Thyroid gland (tissue), 4 donors: ENCODE measurements at regions not wholly inside any gene's neighbourhood (a gene's known extent, or its start where the extent isn't known, plus 50 kb on each side); places are given as distances from the start of the nearest gene placed in this dataset.

Experiments
- DNase-seq, 2 donors: peaks; one replicate each; pipeline ENCODE4 v3.0.0-alpha.2; 2019
- H3K27ac ChIP-seq, 3 donors: fragments of 200-600 bp; sonication (generic); 1 replicate in 2 of 3; 2 replicates in 1 of 3; pipeline ENCODE4 v1.5.1; 2016 to 2019; ENCODE audit warnings: mild to moderate bottlenecking in 1 of 3, moderate library complexity in 1 of 3
- H3K27me3 ChIP-seq: fragments of 200-600 bp; sonication (generic); one replicate; pipeline ENCODE4 v1.5.1; 2019
- H3K36me3 ChIP-seq, 2 donors: fragments of 200-600 bp; sonication (generic); one replicate each; pipeline ENCODE4 v1.5.1; 2016 to 2019
- H3K4me1 ChIP-seq, 2 donors: fragments of 200-600 bp; sonication (generic); one replicate each; pipeline ENCODE4 v1.5.1; 2017 to 2019
- H3K4me3 ChIP-seq, 3 donors: fragments of 200-600 bp; sonication (generic); replicated peaks in 1 of 3; 1 replicate in 2 of 3; 2 replicates in 1 of 3; pipeline ENCODE4 v1.5.1; 2016; ENCODE audit warnings: mild to moderate bottlenecking in 1 of 3
- H3K9me3 ChIP-seq: fragments of 200-600 bp; sonication (generic); one replicate; pipeline ENCODE4 v1.5.1; 2017
- POLR2A ChIP-seq, 2 donors: fragments of 450-650 bp; IDR thresholded peaks; one replicate each; pipeline ENCODE4 v1.6.1; 2017; ENCODE audit warnings: antibody characterized with exemption in 2 of 2, mild to moderate bottlenecking in 2 of 2, moderate library complexity in 1 of 2
- WGBS, 2 donors: methylation state at CpG; one replicate each; pipeline ENCODE4 v1.1.5; 2017; 5-methylcytosine and 5-hydroxymethylcytosine counted together
- intact Hi-C: fragments of 100-400 bp; cut with DNase I; formaldehyde crosslinking; loops from one replicate; pipeline ENCODE4 v1.15.1; 2023
- TF ChIP-seq, protein P1 (sequence below), 6 experiments: fragments of 200-600 bp in 3 of 6; fragments of 450-650 bp in 3 of 6; sonication (generic) in 3 of 6; IDR thresholded peaks; one replicate each; pipeline ENCODE4 v1.5.1; 2016 to 2019; ENCODE audit warnings: antibody characterized with exemption in 6 of 6, mild to moderate bottlenecking in 2 of 6, inconsistent platforms in 1 of 6, moderate library complexity in 1 of 6

DNA sequence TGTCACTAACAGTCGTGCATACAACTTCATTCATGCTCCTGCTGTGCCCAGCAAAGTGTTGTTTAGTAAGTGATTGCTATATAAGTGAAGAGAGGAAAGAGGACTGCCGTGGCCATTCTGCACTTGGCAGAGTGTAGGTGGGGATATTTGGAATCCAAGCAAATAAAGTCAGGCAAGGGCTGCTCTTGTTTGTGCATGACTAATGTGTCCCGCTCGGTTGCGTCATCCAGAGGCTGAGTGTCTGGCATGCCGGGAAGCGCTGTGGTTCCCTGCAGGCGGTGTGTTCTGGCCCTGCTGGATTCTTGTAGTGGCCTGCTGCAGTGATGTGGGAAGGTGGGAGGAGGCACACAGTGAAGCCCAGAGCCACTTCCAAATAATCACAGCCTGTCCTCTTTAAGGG, 136.9 kb upstream of the ANKH start:
- peak; percentile 90 to 95 for DNase-seq
- Histone ChIP-seq H3K36me3 (no peaks in the 10 kb centered on the region), H3K4me3 (no peak overlapping the region), H3K9me3 (no peaks in the 10 kb centered on the region), H3K27ac (peak overlapping the region; percentile 57 to 80 (median 76)), H3K4me1 (peaks cover 7 to 24% of the 10 kb centered on the region in 2 donors), H3K27me3 (no peaks in the 10 kb centered on the region)
- 12 to 26% methylated on average over 8 of the region's 8 CpGs for WGBS, 2 donors
- TF ChIP-seq, protein P1, sequence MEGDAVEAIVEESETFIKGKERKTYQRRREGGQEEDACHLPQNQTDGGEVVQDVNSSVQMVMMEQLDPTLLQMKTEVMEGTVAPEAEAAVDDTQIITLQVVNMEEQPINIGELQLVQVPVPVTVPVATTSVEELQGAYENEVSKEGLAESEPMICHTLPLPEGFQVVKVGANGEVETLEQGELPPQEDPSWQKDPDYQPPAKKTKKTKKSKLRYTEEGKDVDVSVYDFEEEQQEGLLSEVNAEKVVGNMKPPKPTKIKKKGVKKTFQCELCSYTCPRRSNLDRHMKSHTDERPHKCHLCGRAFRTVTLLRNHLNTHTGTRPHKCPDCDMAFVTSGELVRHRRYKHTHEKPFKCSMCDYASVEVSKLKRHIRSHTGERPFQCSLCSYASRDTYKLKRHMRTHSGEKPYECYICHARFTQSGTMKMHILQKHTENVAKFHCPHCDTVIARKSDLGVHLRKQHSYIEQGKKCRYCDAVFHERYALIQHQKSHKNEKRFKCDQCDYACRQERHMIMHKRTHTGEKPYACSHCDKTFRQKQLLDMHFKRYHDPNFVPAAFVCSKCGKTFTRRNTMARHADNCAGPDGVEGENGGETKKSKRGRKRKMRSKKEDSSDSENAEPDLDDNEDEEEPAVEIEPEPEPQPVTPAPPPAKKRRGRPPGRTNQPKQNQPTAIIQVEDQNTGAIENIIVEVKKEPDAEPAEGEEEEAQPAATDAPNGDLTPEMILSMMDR (IDR thresholded peaks at IDR 0.05) = no peak
- no peak for TF ChIP-seq POLR2A (IDR thresholded peaks at IDR 0.05)
- intact Hi-C loops = no loop called here

DNA sequence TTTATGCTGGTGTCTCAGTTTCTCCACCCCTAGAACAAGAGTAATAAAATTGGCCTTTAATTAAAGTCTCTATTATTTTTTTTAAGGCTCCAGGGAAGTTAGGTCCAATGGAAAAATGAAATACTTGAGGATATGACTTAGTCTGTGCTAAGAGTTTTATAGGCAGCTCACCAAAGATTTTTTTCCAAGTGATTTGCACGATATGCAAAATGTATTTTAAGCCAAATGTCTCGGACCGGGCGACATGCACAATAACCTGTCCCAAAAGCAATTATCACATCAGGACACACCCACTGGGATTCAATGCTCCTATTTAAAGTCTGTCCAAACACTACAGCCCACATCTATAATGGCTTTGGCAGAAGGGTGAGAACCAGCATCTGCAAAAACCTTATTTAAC, 136.1 kb upstream of the ANKH start:
- no peaks in the 10 kb centered on the region for H3K36me3 ChIP-seq
- DNase-seq = no peak
- H3K4me1 ChIP-seq = peaks cover 7 to 24% of the 10 kb centered on the region in 2 donors
- TF ChIP-seq, protein P1 (IDR thresholded peaks at IDR 0.05) = no peak
- TF ChIP-seq POLR2A (IDR thresholded peaks at IDR 0.05) = no peak
- intact Hi-C loops = no loop called here
- no peak overlapping the region for H3K4me3 ChIP-seq
- 63 to 76% methylated on average over 4 of the region's 4 CpGs for WGBS, 2 donors
- H3K27me3 ChIP-seq = no peaks in the 10 kb centered on the region
- H3K9me3 ChIP-seq = no peaks in the 10 kb centered on the region
- peak overlapping the region in 1 of 3 donors; percentile 29 for H3K27ac ChIP-seq

DNA sequence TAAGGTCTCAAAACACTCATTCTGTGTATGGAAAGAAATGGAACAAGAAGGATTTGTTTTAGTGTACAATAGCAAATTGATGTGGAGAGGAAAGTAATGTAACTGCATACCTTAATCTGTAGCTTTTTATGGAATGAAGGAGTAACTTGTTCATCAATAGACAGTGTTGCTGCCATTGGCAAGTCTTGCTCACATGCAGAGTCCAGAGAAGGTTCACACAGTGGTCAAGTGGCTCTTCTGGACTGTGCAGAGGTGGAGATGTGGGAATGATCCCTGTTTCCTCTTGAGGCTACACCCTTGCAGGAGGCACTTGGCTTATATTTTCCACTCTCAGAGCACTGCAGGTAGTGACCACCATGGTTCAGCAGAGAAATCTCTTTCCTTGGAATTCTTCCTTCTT, 132.9 kb upstream of the ANKH start:
- DNase-seq = peak; percentile 46 to 51
- H3K36me3 ChIP-seq = no peaks in the 10 kb centered on the region
- H3K9me3 ChIP-seq = no peaks in the 10 kb centered on the region
- intact Hi-C loops = loop anchor here (5.0 kb wide), 1 partner anchor 132 kb away; the partner anchor contains the start of gene ANKH
- TF ChIP-seq, protein P1 (IDR thresholded peaks at IDR 0.05) = no peak
- TF ChIP-seq POLR2A (IDR thresholded peaks at IDR 0.05) = no peak
- peaks cover 6 to 21% of the 10 kb centered on the region in 2 donors for H3K4me1 ChIP-seq
- H3K27ac ChIP-seq = no peak overlapping the region
- no peaks in the 10 kb centered on the region for H3K27me3 ChIP-seq
- H3K4me3 ChIP-seq = no peak overlapping the region

DNA sequence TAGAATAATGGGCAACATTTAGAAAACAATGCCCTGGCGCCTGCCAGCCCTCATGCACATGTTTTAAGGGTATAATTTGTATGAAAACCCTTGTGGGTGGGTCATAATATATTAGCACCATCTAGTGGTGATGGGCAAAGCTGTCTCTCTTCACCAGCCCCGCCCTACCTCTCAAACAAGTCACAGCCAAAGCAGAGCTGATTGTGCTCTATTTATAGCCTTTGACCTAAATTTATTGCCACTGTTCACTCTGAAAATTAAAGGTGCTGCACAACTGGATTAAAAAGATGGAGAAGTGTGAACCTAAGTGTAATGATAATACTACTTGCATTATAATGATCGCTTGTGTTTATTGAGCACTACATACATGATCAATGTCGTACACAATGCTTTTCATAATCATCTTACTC, 131.9 kb upstream of the ANKH start:
- intact Hi-C loops = loop anchor here (5.0 kb wide), 1 partner anchor 131 kb away; the partner anchor contains the start of gene ANKH
- no peak for TF ChIP-seq POLR2A (IDR thresholded peaks at IDR 0.05)
- TF ChIP-seq, protein P1 (IDR thresholded peaks at IDR 0.05) = peak; percentile 32 to 75 (median 68)

DNA sequence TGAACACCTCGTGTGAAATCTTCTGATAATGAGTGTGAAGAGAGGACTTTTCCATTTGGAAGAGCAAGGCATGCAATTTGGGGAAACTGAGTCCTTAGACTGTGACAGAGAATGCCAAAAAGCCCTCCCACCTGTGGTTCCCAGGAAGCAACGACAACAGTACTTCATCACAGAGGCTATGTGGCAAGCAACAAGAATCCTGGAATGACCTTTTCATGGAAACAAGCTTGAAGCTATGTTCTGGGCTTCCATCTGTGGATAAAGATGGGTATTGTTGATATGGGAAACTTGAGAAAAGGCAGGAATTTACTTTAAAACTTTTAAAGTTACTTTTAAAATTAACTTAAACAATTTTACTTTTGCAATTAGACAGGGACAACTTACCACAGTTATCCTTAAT, 131.2 kb upstream of the ANKH start:
- H3K4me1 ChIP-seq = peaks cover 0 to 6% of the 10 kb centered on the region in 2 donors
- H3K36me3 ChIP-seq = no peaks in the 10 kb centered on the region
- H3K27ac ChIP-seq = no peak overlapping the region
- H3K9me3 ChIP-seq = no peaks in the 10 kb centered on the region
- H3K4me3 ChIP-seq = no peak overlapping the region
- TF ChIP-seq POLR2A (IDR thresholded peaks at IDR 0.05) = no peak
- TF ChIP-seq, protein P1 (IDR thresholded peaks at IDR 0.05) = no peak
- no peaks in the 10 kb centered on the region for H3K27me3 ChIP-seq
- intact Hi-C loops = loop anchor here (5.0 kb wide), 1 partner anchor 130 kb away; the partner anchor contains the start of gene ANKH
- 50% methylated on average over 2 of the region's 2 CpGs for WGBS, 2 donors
- DNase-seq = no peak

More for the DNA sequence above, 131.9 kb upstream of the ANKH start:
- peak; percentile 53 to 56 for DNase-seq
- no peak overlapping the region for H3K4me3 ChIP-seq
- peaks cover 0 to 11% of the 10 kb centered on the region in 2 donors for H3K4me1 ChIP-seq
- H3K27me3 ChIP-seq = no peaks in the 10 kb centered on the region
- no peak overlapping the region for H3K27ac ChIP-seq
- H3K36me3 ChIP-seq = no peaks in the 10 kb centered on the region
- no peaks in the 10 kb centered on the region for H3K9me3 ChIP-seq
- WGBS, 2 donors = 55 to 63% methylated on average over 4 of the region's 4 CpGs
